DMS153 treated with DMSO at 0.1 percent for 48 hours (cell line): ENCODE measurements at regions not wholly inside any gene's neighbourhood (a gene's known extent, or its start where the extent isn't known, plus 50 kb on each side); places are given as distances from the start of the nearest gene placed in this dataset.
A peak's percentile ranks its signal among the peaks of the same experiment; 100 is the strongest.

Experiments
- DNase-seq: peaks from one replicate; lab custom pipeline; 2025; ENCODE audit not compliant: unreplicated experiment; lab: John Stamatoyannopoulos, UW

GRCh38 chr21:35420656-35421055, 371.6 kb upstream of the RUNX1 start:
- DNase-seq = no peak

DNA sequence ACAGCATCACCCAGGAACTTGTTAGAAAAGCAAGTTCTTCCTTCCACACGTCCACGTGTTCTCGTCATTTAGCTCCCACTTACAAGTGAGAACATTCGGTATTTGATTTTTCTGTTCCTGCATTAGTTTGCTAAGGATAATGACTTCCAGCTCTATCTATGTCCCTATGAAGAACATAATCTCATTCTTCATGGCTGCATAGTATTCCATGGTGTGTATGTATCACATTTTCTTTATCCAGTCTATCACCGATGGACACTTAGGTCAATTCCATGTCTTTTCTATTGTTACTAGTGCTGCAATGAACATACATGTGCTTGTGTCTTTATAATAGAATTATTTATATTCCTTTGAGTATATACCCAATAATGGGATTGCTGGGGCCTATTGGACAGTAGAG, 368.7 kb upstream of the RUNX1 start:
- DNase-seq = no peak

DNA sequence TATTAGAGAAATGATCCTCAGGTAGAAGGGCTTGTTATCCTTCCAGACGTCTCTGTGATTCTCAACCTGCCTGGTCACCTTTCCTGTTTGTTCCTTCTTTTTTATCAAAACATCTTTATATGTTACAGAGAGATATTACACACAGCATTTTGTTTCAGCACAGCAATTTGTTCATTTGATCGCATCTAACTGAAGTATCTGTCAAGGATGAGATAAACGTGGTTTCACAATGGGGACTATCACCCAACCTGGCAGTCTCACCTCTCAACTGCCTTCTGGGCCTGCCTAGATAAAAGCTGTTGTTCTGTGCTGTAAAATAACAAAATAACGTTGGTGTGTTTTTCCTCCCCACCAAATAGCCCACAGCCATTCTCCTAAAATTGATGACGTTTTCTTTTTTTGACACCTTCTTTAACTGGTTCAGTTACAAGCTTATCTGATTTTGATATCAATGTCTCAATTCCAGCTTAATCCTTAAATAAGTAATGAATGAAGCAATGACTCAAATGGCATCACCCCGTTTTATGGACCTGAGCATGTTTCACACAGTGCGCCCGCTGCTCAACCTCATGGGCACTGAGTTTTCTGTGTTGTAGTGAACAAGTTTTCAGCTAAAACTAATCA, 367.9 kb upstream of the RUNX1 start:
- DNase-seq = no peak

GRCh38 chr21:35414507-35415139, 365.5 kb upstream of the RUNX1 start:
- no peak for DNase-seq

GRCh38 chr21:35414056-35414455, 365.0 kb upstream of the RUNX1 start:
- no peak for DNase-seq

DNA sequence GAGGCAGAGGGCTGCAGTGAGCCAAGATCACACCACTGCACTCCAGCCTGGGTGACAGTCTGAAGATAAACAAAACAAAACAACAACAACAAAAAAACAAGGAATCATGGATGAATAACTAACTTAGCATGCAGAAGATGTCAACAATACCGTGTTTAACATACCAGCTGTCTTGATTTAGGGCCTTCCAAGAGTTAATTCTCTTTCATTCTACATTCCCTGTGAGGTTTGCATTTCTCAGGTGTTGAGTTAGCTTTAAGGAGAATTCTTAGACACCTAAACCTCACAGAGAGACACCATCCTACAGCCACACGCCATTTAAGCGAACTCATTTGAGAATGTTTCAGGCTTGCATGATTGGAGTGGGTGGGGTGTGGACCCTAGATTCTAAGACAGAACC, 363.1 kb upstream of the RUNX1 start:
- DNase-seq = no peak

GRCh38 chr21:35411434-35411833, 362.3 kb upstream of the RUNX1 start:
- DNase-seq = no peak

DNA sequence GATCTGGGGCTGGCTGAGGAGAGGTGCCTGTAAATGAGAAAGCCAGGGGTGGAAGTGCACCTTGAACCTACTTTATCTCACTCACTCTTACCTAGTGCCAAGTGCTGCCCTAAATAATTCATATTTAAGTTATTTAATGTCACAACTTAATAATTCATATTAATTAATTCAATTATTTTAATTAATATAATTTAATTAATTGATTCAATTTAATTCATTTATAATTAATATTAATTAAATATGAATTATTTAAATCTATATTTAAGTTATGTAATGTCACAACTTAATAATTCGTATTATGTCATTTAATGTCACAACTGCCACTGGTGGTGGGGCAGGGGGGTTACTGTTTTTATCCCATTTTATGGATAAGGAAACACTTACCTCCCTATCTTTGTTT, 361.6 kb upstream of the RUNX1 start:
- no peak for DNase-seq

- DNase-seq = no peak
Observed at GRCh38 chr21:35410123-35410522, 361.0 kb upstream of the RUNX1 start.

DNA sequence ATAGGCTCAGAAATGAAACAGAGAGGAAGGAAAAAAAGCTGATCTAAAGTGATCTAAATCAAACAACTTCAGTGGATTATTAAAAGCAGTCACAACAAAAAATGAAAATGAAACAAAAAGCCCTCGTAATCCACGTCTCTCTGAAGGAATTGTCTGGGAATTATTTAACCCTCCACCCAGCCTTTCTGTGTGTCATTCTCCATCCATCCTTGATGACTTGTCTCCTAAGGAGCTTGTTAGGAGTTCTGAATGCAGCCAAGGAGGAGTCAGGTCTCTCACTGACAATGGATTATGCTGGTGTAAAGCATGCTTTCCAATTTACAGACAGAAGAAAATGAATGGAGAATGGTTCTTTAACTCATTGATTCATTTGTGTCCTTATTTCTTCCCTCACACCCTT, 359.3 kb upstream of the RUNX1 start:
- DNase-seq = no peak

- no peak for DNase-seq
Observed at GRCh38 chr21:35406635-35407034, 357.5 kb upstream of the RUNX1 start.

GRCh38 chr21:35405981-35406380, 356.9 kb upstream of the RUNX1 start:
- peak; percentile 45 for DNase-seq

- DNase-seq = no peak
Observed at GRCh38 chr21:35404247-35404646, 355.1 kb upstream of the RUNX1 start.

DNA sequence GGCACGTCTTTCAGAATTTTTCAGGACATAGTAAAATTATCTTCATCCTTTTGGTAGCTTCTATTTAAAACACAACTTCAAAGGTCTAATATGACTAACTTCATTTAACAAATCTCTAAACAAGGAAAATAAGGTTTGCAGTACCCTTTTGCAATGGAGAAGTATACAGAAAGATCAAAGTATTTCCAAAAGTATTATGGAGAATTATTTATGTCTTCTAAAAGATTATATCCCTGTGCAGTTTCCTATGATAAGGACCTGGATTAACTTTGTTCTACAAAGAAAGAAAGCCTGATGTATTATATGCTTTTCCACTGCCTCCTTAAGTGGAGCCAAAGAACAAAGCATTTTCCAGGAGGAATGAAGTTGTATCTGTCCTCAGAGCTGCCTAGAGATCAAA, 353.0 kb upstream of the RUNX1 start:
- no peak for DNase-seq

DNA sequence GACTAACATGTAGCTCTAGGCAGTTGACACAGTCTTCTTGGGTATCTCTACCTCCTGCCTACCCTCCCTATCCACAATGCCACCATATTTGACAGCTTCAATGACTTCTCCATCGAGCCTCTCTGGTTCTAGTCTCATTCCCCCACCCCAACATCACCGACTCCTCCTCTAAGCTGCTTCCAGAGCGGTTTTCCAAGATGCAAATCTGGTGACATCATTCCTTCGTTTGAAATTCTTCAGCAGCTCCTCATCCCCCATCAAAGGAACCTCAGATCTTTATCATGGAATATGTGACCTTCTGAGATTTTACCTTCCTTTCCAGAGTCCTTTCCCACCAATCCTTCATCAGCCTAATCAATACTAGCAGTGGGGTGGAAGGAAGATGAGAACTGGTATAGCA, 352.4 kb upstream of the RUNX1 start:
- no peak for DNase-seq

DNA sequence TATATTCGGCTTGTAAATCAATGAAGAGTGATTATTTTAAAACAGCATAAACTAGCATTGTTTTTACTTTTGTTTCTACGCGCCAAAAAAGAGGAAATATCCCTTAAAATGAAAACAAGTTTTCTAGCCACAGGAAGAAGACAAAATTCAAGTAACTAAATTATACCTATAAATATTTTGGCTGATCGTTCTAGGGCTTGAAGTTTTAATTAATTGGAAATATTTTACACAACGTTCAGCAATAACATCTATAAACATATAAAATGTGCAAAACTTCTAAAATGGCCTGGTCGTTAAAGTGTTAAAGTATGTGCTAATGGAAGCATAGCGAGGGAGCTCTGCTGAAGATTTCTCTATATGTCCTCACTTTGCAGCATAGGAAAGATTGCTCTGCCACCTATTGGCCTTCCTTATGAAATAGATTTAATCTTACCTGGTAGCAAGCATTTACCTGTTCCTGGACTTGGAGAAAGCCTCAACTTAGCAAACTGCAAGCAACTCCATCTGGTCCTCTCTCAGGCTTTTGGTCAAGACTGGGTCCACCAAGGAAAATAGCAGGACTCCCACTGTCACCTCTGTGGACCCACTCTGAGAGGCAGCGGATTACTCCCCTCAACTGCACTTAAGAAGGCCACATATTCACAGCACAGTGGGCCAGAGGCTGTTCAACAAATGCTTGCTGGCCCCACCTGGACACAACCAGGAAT, 351.3 kb upstream of the RUNX1 start:
- peak; percentile 90 for DNase-seq

GRCh38 chr21:35399706-35400105, 350.6 kb upstream of the RUNX1 start:
- DNase-seq = no peak

GRCh38 chr21:35399002-35399530, 350.0 kb upstream of the RUNX1 start:
- no peak for DNase-seq

- no peak for DNase-seq
Observed at GRCh38 chr21:35398346-35398982, 349.4 kb upstream of the RUNX1 start.

DNA sequence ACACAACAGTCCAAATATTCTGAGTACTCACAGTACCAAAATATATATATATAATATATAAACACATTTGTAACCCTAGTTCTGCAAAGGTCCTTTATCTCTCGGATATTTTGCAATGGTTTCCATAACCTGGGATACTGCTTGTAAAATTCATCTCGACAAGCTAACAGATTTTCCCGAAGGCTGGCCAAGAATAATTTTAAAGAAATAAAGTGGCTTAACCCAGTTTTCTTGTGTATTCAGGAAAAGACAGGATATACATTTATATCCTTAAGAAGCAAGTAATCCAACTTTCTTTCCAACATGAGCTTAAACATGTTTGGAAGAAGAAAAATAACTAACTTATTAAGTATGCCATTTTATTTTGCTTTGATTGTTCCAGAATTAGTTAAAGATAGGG, 348.7 kb upstream of the RUNX1 start:
- no peak for DNase-seq

DNA sequence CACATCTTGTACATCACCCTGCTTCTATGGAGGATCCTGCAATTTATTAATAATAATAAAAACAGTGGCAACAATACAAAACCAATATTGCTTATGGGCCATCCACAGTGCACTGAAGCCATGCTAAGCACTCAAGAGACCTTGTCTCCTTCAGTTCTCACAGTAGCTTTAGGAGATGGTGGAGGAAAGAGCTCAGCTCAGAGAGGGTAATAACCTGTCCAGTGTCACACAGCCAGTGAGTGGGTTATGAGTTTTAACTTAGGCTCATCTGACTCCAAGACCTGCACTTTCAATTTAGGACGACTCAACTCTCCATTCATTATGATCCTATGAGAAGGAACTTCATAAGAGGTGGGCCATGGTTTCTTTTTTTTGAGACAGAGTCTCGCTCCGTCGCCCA, 347.6 kb upstream of the RUNX1 start:
- DNase-seq = no peak

DNA sequence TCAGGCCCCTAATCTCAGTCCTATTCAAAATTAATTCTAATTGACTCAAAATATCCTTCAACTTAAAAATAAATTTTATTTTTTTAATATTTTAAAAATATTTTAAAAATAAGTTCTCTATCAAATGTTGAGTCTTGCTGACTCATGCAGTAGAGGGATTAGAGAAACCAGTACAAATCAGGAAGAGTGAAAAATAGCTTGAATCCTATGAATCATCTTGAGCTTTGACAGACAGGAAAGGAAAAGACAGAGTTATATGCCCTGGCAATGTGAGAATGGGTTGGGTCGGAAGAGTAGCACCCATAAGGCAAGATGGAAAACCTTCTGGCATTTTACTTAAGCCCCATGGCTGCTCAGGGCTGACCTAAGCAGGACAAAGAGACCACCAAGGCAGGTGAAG, 346.6 kb upstream of the RUNX1 start:
- DNase-seq = no peak
